SK-N-SH (cell line): ENCODE measurements at regions not wholly inside any gene's neighbourhood (a gene's known extent, or its start where the extent isn't known, plus 50 kb on each side); places are given as distances from the start of the nearest gene placed in this dataset.

Experiments
- CTCF ChIA-PET: fragments of 300-600, 350-600 bp; formaldehyde crosslinking; extraction: SDS; loops from one replicate; lab custom pipeline; 2021; lab: Yijun Ruan, JAX
- POLR2A ChIA-PET: fragments of 350-600 bp; sonication (Branson Sonifier 250); formaldehyde crosslinking; extraction: SDS; loops from one replicate; lab custom pipeline; 2020; ENCODE audit warnings: antibody characterized with exemption, inconsistent platforms; lab: Yijun Ruan, JAX
- DNase-seq: peaks from one replicate; pipeline ENCODE4 v3.0.0; 2012
- H2AFZ ChIP-seq: fragments of 200-600 bp; sonication (generic); 2 replicates; pipeline ENCODE4 v1.8.1; 2016; ENCODE audit warnings: antibody characterized with exemption, mild to moderate bottlenecking, low read depth
- H3F3A ChIP-seq: fragments of 200-600 bp; sonication (generic); replicated peaks from 2 replicates; pipeline ENCODE3; 2016; ENCODE audit warnings: antibody characterized with exemption, mild to moderate bottlenecking; ENCODE audit not compliant: insufficient read depth
- H3K27ac ChIP-seq, 2 experiments: fragments of 200-500 bp in 1 of 2; fragments of 200-600 bp in 1 of 2; sonication (Bioruptor generic) in 1 of 2; sonication (generic), shearing (Covaris generic) in 1 of 2; 2 replicates each; pipeline versions ENCODE4 v1.5.1 to v1.6.1; 2014 to 2016; ENCODE audit warnings: low read depth in 2 of 2, inconsistent platforms in 1 of 2, low read length in 1 of 2, mild to moderate bottlenecking in 1 of 2, mixed read lengths in 1 of 2
- H3K27me3 ChIP-seq: fragments of 200-600 bp; sonication (generic), shearing (Covaris generic); 2 replicates; pipeline ENCODE4 v1.6.1; 2016; ENCODE audit warnings: mixed run types; ENCODE audit not compliant: insufficient read depth
- H3K36me3 ChIP-seq, 2 experiments: fragments of 200-500 bp in 1 of 2; fragments of 200-600 bp in 1 of 2; sonication (Bioruptor generic) in 1 of 2; sonication (generic) in 1 of 2; replicated peaks in 1 of 2; 2 replicates each; pipeline versions ENCODE3 to v1.5.1; 2014 to 2016; ENCODE audit warnings: low read length in 1 of 2, mild to moderate bottlenecking in 1 of 2; ENCODE audit not compliant: insufficient read depth in 2 of 2, control insufficient read depth in 1 of 2
- H3K4me1 ChIP-seq, 2 experiments: fragments of 200-500 bp in 1 of 2; fragments of 200-600 bp in 1 of 2; sonication (Bioruptor generic) in 1 of 2; sonication (generic), shearing (Covaris generic) in 1 of 2; 2 replicates each; pipeline versions ENCODE4 v1.5.1 to v1.6.1; 2014 to 2016; ENCODE audit warnings: low read depth in 1 of 2, low read length in 1 of 2, mixed run types in 1 of 2; ENCODE audit not compliant: insufficient read depth in 2 of 2, control insufficient read depth in 1 of 2
- H3K4me2 ChIP-seq: fragments of 200-600 bp; sonication (generic), shearing (Covaris generic); 2 replicates; pipeline ENCODE4 v1.6.1; 2017; ENCODE audit warnings: mixed run types
- H3K4me3 ChIP-seq, 2 experiments: fragments of 200-500 bp in 1 of 2; fragments of 200-600 bp in 1 of 2; sonication (Bioruptor generic) in 1 of 2; sonication (generic), shearing (Covaris generic) in 1 of 2; 2 replicates each; pipeline versions ENCODE4 v1.5.1 to v1.8.1; 2014 to 2016; ENCODE audit warnings: low read depth in 2 of 2, inconsistent platforms in 1 of 2, low read length in 1 of 2, mild to moderate bottlenecking in 1 of 2, mixed read lengths in 1 of 2, moderate library complexity in 1 of 2
- H3K79me2 ChIP-seq: fragments of 200-600 bp; sonication (generic); 2 replicates; pipeline ENCODE4 v1.8.1; 2017; ENCODE audit warnings: mild to moderate bottlenecking; ENCODE audit not compliant: insufficient read depth
- H3K9ac ChIP-seq: fragments of 200-600 bp; sonication (generic); 2 replicates; pipeline ENCODE4 v1.6.1; 2017; ENCODE audit warnings: mixed run types
- H3K9me2 ChIP-seq: fragments of 200-600 bp; sonication (generic); 2 replicates; pipeline ENCODE4 v1.6.1; 2017; ENCODE audit warnings: mixed run types
- H3K9me3 ChIP-seq: fragments of 200-600 bp; sonication (generic); 2 replicates; pipeline ENCODE4 v1.6.1; 2017; ENCODE audit warnings: mixed run types, mild to moderate bottlenecking, moderate library complexity
- H4K20me1 ChIP-seq: fragments of 200-600 bp; sonication (generic); 2 replicates; pipeline ENCODE4 v1.6.1; 2017; ENCODE audit warnings: mild to moderate bottlenecking, mixed run types; ENCODE audit not compliant: insufficient read depth
- CHD2 ChIP-seq: fragments of 150-350 bp; IDR thresholded peaks from 2 replicates; pipeline ENCODE4 v1.6.1; 2018; ENCODE audit warnings: low read length; ENCODE audit not compliant: partially characterized antibody
- CTCF ChIP-seq: fragments of 200-600 bp; sonication (generic); IDR thresholded peaks from 2 replicates; pipeline ENCODE4 v1.6.1; 2017; ENCODE audit warnings: antibody characterized with exemption, mild to moderate bottlenecking, moderate library complexity
- FOSL2 ChIP-seq: IDR thresholded peaks from 2 replicates; pipeline ENCODE4 v1.4.0; 2012; ENCODE audit warnings: low read depth, mild to moderate bottlenecking, moderate library complexity, borderline replicate concordance
- FOXJ3 ChIP-seq: sonication (generic); formaldehyde crosslinking; IDR thresholded peaks from 2 replicates; pipeline ENCODE4 v1.5.1; 2020; ENCODE audit warnings: mild to moderate bottlenecking, missing genetic modification reagents
- FOXM1 ChIP-seq: IDR thresholded peaks from 2 replicates; pipeline ENCODE4 v1.4.0; 2012; ENCODE audit warnings: low read depth, mild to moderate bottlenecking
- IRF3 ChIP-seq: fragments of 150-350 bp; IDR thresholded peaks from 2 replicates; pipeline ENCODE4 v1.6.1; 2016; ENCODE audit warnings: mild to moderate bottlenecking, low read depth, low read length
- MEF2A ChIP-seq: IDR thresholded peaks from 2 replicates; pipeline ENCODE4 v1.4.0; 2012; ENCODE audit warnings: low read depth, borderline replicate concordance
- NRF1 ChIP-seq: IDR thresholded peaks from 2 replicates; pipeline ENCODE4 v1.6.1; 2012; ENCODE audit warnings: low read depth, mild to moderate bottlenecking, low read length
- PBX3 ChIP-seq: IDR thresholded peaks from 2 replicates; pipeline ENCODE4; 2012
- POLR2AphosphoS5 ChIP-seq: IDR thresholded peaks from 2 replicates; pipeline ENCODE4 v1.6.1; 2012; ENCODE audit warnings: low read depth, low read length
- RCOR1 ChIP-seq: fragments of 150-350 bp; IDR thresholded peaks from 2 replicates; pipeline ENCODE4 v1.6.1; 2017; ENCODE audit warnings: antibody characterized with exemption, low read length
- REST ChIP-seq: IDR thresholded peaks from 2 replicates; pipeline ENCODE4 v1.6.1; 2012; ENCODE audit warnings: mild to moderate bottlenecking, low read depth, low read length, moderate library complexity
- SMC3 ChIP-seq: IDR thresholded peaks from 2 replicates; pipeline ENCODE4 v1.6.1; 2012; ENCODE audit warnings: low read depth, low read length, improper control_type of control experiment
- TAF1 ChIP-seq: IDR thresholded peaks from 2 replicates; pipeline ENCODE4 v1.6.1; 2012; ENCODE audit warnings: low read depth, mild to moderate bottlenecking, low read length, moderate library complexity, borderline replicate concordance
- TCF12 ChIP-seq: IDR thresholded peaks from 2 replicates; pipeline ENCODE4 v1.4.0; 2012
- TEAD4 ChIP-seq: IDR thresholded peaks from 2 replicates; pipeline ENCODE4 v1.4.0; 2012; ENCODE audit warnings: mild to moderate bottlenecking, borderline replicate concordance; ENCODE audit not compliant: insufficient read depth
- USF2 ChIP-seq: fragments of 150-350 bp; IDR thresholded peaks from 2 replicates; pipeline ENCODE4 v1.6.1; 2017; ENCODE audit warnings: antibody characterized with exemption, low read length, low read depth, borderline replicate concordance

- no peak for TF ChIP-seq FOXJ3 (CRISPR knock-in tag)
- no peak for TF ChIP-seq CHD2
- TF ChIP-seq TCF12: no peak
- TF ChIP-seq REST: no peak
- no peak for TF ChIP-seq FOXM1
- no peak for TF ChIP-seq MEF2A
- TF ChIP-seq IRF3: no peak
- TF ChIP-seq FOSL2: no peak
- no peak for TF ChIP-seq TEAD4
- TF ChIP-seq SMC3: no peak
- TF ChIP-seq PBX3: no peak
- TF ChIP-seq RCOR1: no peak
- TF ChIP-seq CTCF: no peak
- TF ChIP-seq USF2: no peak
- TF ChIP-seq NRF1: no peak
- TF ChIP-seq TAF1: no peak
- no peak for TF ChIP-seq POLR2AphosphoS5
- Histone ChIP-seq H3K9me3 (no peaks in the 10 kb centered on the region), H3K4me2 (no peak overlapping the region), H3K4me3 (no peak overlapping the region), H3K9me2 (no peaks in the 10 kb centered on the region), H4K20me1 (no peaks in the 10 kb centered on the region), H3F3A (no peaks in the 10 kb centered on the region), H3K79me2 (no peaks in the 10 kb centered on the region), H3K9ac (no peak overlapping the region), H3K36me3 (no peaks in the 10 kb centered on the region), H3K27me3 (no peaks in the 10 kb centered on the region), H3K27ac (no peak overlapping the region), H3K4me1 (no peaks in the 10 kb centered on the region), H2AFZ (no peak overlapping the region)
- POLR2A ChIA-PET: no interaction called here
- CTCF ChIA-PET: no interaction called here
- DNase-seq: no peak
Measured at GRCh38 chr6:55088902-55089301, 85.4 kb upstream of the HCRTR2 start.
